ENCODE measurements at regions not wholly inside any gene's neighbourhood (a gene's known extent, or its start where the extent isn't known, plus 50 kb on each side); places are given as distances from the start of the nearest gene placed in this dataset.

DNA sequence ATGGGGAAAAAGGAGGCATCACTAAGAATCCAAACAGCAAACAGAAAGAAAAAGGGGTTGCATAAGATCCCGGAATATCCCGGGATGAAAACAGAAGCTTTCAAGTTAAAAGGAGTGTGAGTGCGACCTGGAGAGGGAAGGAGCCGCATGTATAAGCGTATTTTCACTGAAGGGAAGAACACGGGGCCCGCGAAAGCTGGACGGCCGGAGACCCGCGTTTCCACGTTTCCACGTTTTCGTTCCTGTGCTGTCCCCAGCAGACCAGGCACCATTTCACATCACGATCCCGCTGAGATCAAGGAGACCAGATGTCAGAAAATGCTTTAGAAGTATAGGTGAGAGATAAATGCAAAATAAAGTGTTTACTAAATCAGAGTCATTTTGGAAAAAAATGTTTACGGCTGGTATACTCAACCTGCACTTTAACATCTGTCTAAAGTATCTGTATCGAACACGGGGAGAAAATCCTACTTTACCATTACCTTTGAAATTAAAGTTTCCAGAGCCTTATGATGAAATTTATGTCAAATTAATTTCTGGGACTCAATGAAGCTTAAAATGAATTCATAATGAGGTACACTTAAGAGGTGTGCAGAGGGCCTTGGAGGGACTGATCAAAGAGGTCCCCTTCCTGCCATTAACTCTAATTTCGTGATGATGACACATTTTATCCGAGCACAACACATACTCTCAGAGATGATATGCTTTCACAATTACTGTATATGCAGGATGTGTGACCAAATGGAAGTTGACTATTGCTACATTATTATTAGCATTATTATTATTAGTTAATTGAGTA, 71.0 kb upstream of the SALL3 start:
- no peak for DNase-seq

DNA sequence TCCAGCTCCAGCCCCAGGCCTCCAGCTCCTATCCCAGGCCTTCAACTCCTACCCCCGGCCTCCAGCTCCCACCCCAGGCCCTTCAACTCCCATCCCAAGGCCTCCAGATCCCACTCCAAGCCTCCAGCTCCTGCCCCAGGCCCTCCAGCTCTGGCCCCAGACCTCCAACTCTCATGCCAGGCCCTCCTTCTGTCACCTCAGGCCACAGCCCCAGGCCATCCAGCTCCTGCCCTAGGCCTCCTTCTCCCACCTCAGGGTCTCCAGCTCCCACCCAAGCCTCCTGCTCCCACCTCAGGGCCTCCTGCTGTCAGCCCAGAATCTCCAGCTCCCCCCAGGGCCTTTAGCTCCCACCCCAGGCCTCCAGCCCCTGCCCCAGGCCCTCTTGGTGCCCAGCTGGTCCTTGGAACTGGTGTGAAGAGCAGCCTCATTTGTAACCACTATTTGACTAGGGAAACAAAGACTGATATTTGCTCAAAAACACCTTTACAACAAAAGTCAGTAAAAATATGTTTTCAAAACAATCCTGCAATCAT, 67.8 kb upstream of the SALL3 start:
- no peak for DNase-seq

DNA sequence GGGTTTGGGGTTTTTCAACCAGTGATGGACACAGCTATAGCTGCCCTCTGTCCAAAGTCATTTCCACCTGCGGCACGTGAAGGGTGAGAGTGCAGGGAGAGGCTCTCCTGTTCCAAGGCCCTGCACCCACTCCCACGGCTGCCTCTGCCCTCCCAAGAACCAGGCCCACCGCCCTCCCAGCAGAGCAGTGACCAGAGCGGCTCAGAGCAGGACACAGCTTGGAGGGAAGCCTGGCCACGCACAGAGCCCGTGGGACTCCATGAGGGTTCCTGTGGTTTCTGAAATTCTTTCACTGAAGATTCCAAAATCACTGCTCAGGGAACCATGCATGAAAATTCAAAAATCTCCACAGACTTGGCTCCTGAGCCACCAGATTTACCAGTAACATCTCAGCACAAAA, 67.3 kb upstream of the SALL3 start:
- DNase-seq: no peak

DNA sequence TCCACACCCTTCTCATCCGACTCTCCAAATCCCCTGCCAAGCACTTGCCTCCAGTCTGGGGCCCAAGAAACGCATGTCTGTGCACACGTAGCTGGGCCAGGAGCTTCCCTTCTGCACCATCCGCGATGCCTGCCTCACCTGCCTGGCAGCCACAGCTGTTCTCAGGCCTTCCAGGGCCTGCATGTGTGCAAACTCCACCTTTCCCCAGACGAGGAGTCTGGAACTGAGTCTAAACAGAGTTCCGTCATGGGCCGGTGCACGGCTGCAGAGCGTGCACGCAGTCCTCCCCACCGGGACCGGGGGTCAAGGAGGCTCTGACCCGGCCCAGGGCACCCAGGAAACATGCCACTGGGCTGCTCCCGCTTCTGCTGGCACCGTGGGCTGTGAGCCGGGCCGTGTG, 66.8 kb upstream of the SALL3 start:
- no peak for DNase-seq

DNA sequence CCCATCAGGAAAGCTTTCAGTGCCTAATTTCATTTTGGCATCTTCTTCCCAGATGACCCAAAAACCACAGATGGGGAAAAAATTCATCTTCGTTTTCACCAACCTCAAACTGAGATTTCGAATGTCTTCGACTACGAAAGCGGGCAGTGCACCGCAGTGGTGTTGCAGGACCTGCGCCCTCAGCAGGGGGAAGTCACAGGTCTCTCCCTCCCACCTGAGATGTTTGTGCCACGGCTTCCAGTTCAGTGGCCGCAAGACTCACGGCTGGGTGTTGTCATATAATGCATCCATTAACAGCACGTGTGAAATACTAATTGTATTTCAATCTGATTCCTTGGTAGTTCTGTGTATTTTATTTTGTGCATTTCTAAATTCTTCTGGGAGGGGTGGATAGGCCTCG, 66.2 kb upstream of the SALL3 start:
- DNase-seq: no peak

DNA sequence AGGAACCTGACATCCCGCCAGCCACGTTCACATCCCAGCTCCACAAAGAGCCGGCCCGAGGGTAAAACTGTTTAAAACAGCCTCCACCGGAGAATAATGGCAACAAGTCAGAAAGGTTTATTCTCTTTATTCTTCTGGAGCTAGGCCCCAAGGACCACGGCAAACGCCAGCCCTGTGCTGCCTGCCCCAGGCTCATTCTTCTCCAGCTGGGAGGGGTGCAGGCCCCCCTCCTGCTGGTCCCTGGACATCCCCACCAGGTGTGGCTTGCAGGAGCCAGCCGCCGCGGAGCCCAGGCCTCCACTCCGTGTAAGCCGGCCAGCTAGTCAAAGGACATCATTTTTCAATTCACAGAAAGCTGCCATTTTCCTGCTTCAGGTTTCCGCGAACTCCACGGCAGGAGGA, 65.8 kb upstream of the SALL3 start:
- no peak for DNase-seq

DNA sequence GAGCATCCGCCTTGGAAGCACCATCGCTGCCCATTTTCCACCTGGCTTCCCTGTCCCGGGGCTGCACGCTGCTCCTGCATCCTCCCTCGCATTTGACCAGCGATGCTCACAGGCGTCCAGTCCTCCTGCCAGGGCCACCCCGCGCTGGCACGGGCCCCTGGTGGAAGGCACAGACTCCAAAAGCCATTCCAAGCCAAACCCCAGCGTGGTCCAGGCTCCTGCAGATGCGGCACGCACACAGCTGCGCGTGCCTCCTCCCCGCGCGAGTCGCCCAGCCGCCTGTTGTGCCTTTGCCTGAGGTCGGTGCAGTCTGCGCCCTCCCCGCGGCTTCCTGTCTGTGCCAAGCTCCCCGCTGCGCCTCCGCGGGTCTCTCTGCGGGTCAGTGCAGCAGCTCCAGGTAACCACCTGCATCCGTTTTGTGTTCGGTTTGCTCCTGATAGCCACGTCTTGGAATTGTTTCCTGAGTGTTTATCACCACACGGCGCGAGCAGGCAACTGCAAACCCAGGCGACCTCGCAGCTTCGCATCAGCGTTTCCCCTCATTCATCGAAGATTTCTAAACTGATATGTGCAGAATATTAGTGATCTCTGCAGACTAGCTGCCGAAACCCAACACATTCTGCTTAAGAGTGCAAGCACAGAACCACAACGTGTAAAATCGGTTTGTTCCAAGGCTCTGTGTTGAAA, 65.2 kb upstream of the SALL3 start:
- no peak for DNase-seq

DNA sequence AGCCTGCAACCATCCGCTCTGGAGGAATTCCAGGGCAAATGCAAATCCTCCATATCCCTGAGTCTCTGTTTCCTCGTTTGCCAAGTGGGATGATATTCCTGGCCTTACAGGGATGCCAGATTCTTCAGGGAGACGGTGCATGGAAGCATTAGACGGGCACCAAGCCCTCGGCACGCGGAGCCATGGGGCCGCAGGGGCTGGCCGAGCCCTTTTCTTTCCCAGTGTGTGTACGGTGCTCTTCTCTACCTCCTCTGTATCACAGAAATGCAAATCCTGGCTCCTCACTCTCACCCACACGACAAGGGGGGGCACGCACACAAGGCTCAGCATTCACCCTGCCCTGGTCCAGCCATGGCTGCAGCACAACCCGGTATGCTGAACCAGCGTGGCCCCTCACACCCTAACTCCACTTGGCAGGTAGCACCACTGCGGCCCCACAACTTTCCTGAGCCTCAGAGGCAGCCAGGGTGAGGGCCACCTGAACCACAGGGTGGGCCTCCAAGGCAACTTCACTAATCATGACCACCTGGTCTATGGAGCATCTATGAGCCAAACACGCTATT, 64.1 kb upstream of the SALL3 start:
- DNase-seq: no peak

DNA sequence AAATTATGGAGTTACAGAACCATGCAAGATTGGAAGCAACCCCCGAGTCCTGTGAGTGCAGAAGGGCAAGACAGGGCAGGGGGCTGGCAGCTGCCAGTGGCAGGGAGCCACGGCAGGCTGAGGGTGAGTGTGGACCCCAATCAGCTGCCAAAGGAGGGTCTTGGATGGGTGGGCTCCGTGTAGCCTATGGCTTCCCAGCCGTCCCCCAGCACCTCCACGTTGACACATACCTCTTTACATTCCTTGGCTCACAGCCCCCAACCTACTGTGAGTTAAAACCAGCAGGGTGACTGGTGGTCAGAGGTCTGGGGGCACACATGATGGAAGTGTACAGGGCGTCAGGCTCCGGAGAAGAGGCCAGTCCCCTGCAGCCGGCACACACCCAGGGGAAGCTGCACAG, 60.9 kb upstream of the SALL3 start:
- DNase-seq: no peak

DNA sequence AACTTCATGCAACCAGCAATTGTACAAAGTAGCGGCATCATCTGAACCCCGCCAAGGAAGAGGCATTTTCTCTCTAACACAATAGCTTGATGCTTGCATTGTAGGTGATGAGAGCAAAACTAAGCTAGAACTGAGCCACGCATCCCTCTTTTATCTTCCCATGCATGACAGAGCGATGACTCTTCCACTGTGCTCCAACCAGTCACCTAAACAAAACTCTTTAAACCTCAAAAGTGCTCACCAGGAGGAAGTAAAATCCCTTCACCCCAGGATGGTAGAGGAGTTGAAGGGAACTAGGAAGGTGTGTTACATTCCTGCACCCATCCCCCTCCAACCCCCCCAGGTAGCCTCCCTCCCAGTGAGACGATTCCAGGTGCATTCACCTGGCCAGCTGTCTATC, 59.7 kb upstream of the SALL3 start:
- DNase-seq: no peak

DNA sequence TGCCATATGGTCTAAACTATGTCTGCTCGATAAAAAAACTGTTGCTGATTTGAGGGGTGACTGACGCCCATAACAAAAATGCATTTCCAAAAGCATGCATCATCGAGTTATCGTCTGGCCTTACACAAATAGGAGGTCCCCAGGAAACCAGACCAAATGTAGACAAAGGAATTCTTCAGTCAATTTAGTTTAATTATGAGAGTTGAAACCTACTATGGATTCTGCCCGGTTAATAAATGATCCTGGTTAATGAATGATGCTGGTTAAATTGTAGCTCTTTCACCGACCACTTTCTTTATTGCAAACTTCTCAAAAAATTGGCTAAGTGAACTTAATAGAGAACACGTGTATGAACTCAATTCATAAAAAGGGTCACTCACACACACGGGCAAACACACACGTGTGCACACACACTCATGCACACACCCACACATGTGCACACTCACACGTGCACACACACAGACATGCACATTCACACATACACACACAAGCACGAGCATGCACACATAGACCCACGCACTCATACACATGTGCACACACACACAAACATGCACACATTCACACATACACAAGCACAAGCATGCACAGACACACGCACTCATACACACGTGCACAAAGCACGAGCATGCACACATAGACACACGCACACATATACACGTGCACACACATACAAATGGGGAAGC, 59.0 kb upstream of the SALL3 start:
- DNase-seq: no peak

DNA sequence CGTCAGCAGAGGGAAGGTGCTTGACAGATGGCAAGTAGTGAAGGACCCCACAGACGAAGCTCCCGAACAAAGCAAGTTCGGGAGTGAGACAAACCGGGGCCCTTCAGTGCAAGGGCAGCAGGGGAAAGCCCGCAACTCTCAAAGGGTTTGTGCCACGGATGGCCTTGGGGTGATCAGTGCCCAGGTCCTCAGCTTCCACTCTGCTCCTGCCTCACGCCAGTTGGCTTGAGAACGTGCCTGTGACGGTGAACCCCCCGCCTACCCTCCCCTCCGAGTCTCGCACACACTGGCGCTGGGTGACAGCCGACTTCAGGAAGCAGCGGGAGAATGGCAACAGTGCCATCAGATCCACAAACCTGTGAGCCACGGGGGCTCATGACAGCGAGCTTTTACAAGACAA, 56.8 kb upstream of the SALL3 start:
- no peak for DNase-seq

DNA sequence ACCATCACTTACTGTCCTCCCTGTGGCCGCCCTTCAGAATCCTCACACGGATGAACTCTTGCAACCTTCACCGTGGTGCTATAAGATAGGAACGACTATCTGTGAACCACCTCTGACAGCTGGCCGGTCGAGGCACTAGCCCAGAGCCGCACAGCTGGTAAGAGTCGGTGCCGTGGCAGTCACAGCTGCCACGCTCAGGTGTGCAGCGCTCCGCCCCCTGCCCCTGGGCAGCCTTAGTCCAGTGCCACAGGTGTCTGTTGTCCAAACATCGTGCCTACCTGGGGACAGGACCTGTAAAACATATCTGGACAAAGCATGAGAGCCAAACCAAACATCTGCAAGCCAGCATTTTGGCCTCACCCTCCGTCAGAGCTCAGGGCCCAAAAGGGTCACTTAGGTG, 55.3 kb upstream of the SALL3 start:
- no peak for DNase-seq

DNA sequence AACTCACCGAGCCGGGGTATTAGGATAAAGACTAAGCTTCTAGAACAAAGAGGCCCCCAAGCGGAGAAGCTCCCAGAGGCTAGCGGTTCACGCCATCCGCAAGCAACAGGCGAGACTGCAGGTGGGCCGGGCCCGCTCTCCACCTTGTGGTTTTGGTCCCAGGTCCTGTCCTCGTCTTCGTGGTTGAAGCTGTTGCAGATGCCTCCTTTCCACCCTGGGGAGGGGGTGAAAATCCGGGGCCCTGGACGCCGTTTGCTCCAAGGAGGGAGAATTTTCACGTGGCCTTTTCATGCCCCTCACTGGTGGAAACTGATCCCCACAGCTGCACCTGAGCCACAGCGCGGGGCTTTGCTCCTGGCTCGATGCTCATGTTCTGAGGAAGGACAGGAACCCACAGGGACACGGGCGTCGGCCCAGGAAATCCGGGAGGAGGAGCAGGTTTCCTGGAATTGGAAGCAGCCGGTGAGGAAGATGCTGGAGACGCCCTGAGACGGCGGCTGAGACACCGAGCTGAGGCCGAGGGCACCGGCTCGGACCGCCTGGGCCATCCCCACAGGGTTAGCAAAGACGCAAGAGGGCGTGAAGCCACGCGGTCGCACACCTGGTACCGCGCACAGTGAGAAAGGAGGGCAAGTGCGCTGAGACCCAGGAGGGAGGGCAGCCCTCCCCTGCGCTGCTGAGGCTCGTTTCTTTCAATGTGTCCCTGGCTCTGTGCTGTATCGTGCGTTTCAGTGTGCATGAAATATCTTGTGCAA, 54.7 kb upstream of the SALL3 start:
- no peak for DNase-seq

DNA sequence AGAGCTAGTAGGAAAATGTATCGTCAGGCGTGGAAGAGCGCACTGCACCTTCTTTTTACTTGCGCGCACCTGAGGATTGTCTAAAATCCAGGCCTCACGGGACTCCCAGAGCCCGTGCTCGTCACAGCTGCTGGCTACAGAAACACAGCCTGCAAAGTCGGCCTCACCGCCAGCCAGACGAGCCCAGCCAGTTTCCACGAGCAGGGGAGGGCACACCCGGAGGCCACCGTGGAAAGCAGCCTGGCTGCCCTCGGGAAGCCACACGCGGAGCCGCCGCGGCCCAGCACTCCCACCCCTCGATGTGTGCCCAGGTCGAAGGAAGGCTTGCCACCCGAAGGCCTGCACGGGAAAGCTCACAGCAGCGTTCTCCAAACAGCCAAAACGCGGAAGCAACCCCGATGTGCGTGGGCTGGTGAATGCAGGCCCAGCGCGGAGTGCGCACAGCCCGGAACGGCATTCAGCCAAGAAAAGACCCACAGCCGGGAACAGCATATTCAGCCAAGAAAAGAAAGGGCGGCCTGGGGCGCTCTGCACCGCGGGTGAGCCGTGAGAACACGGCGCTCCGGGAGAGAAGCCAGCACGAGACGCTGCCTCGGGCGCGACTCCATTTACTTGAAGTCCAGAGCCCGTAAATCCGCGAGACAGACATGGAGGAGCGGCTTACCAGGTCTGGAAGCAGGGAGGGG, 53.9 kb upstream of the SALL3 start:
- no peak for DNase-seq

DNA sequence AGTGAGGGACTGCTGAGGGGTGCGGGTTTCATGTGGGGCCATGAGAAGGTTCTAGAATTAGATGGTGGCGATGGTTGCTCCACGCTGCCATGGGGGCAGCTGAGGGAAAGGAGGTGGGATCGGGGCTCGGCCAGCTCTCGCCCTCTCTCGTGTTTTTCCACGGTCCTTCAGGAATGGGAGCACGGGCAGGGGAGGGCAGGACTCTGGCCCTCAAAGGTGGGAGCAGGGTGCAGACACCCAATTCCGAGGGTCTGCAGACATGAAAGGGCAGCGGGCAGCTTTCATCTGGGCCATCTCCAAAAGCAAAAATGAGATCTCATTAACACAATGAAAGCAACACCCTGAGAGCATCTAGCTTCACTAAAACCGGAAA, 53.4 kb upstream of the SALL3 start:
- DNase-seq: no peak

DNA sequence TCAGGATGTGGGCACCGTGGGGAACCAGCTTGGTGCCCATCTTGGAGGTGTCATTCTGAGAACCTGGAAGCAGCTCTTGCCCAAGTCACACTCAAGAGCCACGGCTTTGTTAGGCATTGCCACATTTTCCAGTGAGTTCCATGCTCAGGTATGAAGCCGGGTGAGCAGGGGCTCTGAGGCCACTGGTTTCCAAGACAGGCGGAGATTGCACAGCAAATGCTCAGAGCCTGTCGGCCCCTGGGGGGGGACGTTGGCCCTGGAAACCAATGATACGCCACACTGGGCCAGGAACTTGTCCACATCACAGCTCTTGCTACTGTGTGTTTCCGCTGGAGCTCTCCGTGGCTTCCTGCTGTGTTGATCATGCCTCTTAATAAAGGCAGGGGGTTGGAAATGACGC, 52.5 kb upstream of the SALL3 start:
- no peak for DNase-seq

DNA sequence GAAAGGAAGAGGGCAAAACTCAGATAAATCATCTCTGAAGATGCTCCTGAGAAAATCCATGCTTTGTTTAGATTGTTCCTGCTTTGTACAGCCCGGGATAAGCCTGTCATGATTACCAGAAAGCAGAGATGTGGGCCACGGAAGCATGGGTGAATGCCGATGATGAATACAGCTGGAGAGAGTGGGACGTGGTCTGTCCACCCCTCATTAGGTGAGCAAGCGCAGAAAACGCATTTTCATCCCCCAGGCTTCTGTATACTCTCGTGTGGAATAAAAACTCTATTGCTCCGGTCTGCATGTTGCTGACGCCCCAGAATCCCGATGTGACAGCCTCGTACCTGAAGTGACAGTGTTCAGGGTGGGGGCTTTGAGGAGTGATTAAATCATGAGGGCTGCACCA, 52.0 kb upstream of the SALL3 start:
- DNase-seq: no peak

DNA sequence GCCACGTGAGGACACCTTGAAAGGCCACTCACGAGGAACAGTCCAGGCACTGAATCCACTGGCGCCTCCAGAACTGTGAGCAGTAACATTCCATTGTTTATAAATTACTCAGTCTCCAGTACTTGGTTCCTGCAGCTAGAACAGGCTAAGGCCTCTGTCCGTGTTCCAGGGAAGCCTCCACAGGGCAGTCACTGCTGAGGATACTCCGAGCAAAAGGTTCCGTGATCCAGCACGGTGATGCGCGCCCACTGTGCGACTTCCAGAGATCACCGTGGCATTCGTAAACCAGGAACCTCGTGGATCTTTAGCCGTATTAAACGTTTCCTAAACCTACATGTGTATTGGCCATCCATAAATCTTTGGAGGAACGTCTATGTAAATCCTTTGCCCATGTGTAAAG, 51.5 kb upstream of the SALL3 start:
- no peak for DNase-seq

DNA sequence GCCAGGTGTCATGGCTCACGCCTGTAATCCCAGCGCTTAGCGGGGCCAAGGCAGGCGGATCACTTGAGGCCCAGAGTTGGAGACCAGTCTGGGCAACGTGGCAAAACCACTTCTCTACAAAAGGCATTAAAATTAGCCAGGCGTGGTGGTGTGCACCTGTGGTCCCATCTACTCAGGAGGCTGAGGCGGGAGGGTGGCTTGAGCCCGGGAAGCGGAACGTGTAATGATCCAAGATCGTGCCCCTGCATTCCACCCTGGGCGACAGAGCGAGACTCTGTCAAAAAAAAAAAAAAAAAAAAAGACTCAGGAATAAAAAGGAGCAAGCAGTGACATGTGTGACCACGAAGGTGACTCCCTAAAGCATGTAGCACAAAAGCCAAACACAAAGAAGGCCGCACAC, 50.1 kb upstream of the SALL3 start:
- no peak for DNase-seq

All from CD4-positive, alpha-beta T cell treated with Interleukin-6 for 4 hours (primary cell).